ENCODE measurements at regions not wholly inside any gene's neighbourhood (a gene's known extent, or its start where the extent isn't known, plus 50 kb on each side); places are given as distances from the start of the nearest gene placed in this dataset.

DNA sequence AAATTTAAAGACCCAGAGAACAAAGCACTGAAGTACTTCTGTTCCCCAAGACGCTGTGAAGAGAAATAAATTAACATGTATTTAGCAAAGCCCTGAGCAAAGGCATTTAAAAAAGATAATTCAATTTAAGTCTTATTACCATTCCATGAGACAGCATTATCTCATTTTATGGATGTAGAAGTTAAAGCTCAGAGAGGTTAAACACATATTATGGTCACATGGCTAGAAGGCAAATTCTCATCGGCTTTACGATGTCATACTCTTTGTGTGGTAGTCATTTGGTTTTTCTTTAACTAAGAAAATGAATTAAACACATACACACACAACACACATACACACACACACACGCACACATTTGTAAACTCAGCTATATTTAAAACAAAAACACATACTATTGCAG is 262.7 kb downstream of the HS3ST1 start:
- Histone ChIP-seq H3K4me3 (no peak overlapping the region), H3K27ac (no peak overlapping the region), H3K9me3 (no peaks in the 10 kb centered on the region), H3K27me3 (no peaks in the 10 kb centered on the region), H3K4me1 (no peaks in the 10 kb centered on the region), H3K36me3 (no peaks in the 10 kb centered on the region)
- intact Hi-C loops (cut with DNase I): no loop called here
- TF ChIP-seq CTCF (IDR thresholded peaks at IDR 0.05): no peak
- ATAC-seq: no peak
- DNase-seq: no peak

DNA sequence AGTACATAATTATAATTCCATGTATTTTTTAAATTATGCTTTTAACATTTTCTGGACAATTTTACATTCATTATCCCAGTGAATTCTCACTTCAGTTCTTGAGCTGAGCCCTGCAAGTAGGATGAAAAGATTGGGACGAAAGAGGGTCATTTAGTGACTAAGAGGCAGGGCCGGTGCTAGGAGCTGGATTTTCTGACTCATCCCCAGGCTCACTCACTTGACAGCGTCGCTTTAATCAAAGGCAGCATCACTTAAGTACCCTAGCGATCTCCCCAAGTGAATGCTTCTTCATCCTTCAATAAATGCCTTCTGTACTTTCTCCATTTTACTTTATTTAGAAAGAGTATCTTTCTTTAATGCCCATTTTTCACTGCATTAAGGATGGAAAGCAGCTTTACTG is 263.6 kb downstream of the HS3ST1 start:
- no peak overlapping the region for H3K4me3 ChIP-seq
- H3K27me3 ChIP-seq: no peaks in the 10 kb centered on the region
- no peaks in the 10 kb centered on the region for H3K9me3 ChIP-seq
- intact Hi-C loops (cut with DNase I): no loop called here
- no peak overlapping the region for H3K27ac ChIP-seq
- TF ChIP-seq CTCF (IDR thresholded peaks at IDR 0.05): no peak
- no peak for ATAC-seq
- no peaks in the 10 kb centered on the region for H3K4me1 ChIP-seq
- H3K36me3 ChIP-seq: no peaks in the 10 kb centered on the region
- DNase-seq: no peak

GRCh38 chr4:11160288-11160687 is 268.4 kb downstream of the HS3ST1 start:
- no peaks in the 10 kb centered on the region for H3K4me1 ChIP-seq

GRCh38 chr4:11158971-11159370 is 269.7 kb downstream of the HS3ST1 start:
- no peak overlapping the region for H3K27ac ChIP-seq
- intact Hi-C loops (cut with DNase I): no loop called here
- no peak for DNase-seq
- H3K4me1 ChIP-seq: no peaks in the 10 kb centered on the region
- H3K36me3 ChIP-seq: no peaks in the 10 kb centered on the region
- no peaks in the 10 kb centered on the region for H3K9me3 ChIP-seq
- no peaks in the 10 kb centered on the region for H3K27me3 ChIP-seq
- no peak for TF ChIP-seq CTCF (IDR thresholded peaks at IDR 0.05)
- ATAC-seq: no peak
- no peak overlapping the region for H3K4me3 ChIP-seq

More at GRCh38 chr4:11160288-11160687, 268.4 kb downstream of the HS3ST1 start:
- ATAC-seq (no peak), DNase-seq (no peak)
- Histone ChIP-seq H3K27me3 (no peaks in the 10 kb centered on the region), H3K36me3 (no peaks in the 10 kb centered on the region), H3K4me3 (no peak overlapping the region), H3K9me3 (no peaks in the 10 kb centered on the region), H3K27ac (no peak overlapping the region)
- no peak for TF ChIP-seq CTCF (IDR thresholded peaks at IDR 0.05)
- intact Hi-C loops (cut with DNase I): no loop called here

- DNase-seq: no peak
- no peaks in the 10 kb centered on the region for H3K36me3 ChIP-seq
- intact Hi-C loops (cut with DNase I): no loop called here
- ATAC-seq: no peak
- H3K4me1 ChIP-seq: no peaks in the 10 kb centered on the region
- no peaks in the 10 kb centered on the region for H3K27me3 ChIP-seq
- no peak for TF ChIP-seq CTCF (IDR thresholded peaks at IDR 0.05)
- H3K27ac ChIP-seq: no peak overlapping the region
- no peak overlapping the region for H3K4me3 ChIP-seq
- no peaks in the 10 kb centered on the region for H3K9me3 ChIP-seq
These were observed 273.4 kb downstream of the HS3ST1 start for GRCh38 chr4:11155208-11155867.
